WERI-Rb-1 (cell line): ENCODE measurements at regions not wholly inside any gene's neighbourhood (a gene's known extent, or its start where the extent isn't known, plus 50 kb on each side); places are given as distances from the start of the nearest gene placed in this dataset.

Experiments
- DNase-seq: peaks from one replicate; pipeline ENCODE4 v3.0.0-alpha.2; 2020
- H3K27ac ChIP-seq: fragments of 250-450 bp; sonication (Bioruptor Pico); 2 replicates; pipeline ENCODE4 v1.5.1; 2020; ENCODE audit warnings: mild to moderate bottlenecking, moderate library complexity
- H3K27me3 ChIP-seq: fragments of 250-450 bp; sonication (Bioruptor Pico); 2 replicates; pipeline ENCODE4 v1.5.1; 2021; ENCODE audit warnings: mild to moderate bottlenecking, low read depth, moderate library complexity; ENCODE audit not compliant: insufficient read depth, severe bottlenecking
- H3K36me3 ChIP-seq: fragments of 250-450 bp; sonication (Bioruptor Pico); 2 replicates; pipeline ENCODE4 v1.5.1; 2020; ENCODE audit warnings: mild to moderate bottlenecking, moderate library complexity
- H3K4me3 ChIP-seq: 2 replicates; pipeline ENCODE4 v1.5.1; 2011; ENCODE audit warnings: low read depth, mild to moderate bottlenecking, control low read depth, low read length
- H3K9me3 ChIP-seq: fragments of 250-450 bp; sonication (Bioruptor Pico); 2 replicates; pipeline ENCODE4 v1.5.1; 2021; ENCODE audit warnings: mild to moderate bottlenecking, moderate library complexity; ENCODE audit not compliant: severe bottlenecking
- CTCF ChIP-seq: IDR thresholded peaks from 2 replicates; pipeline ENCODE4 v1.5.1; 2011; ENCODE audit warnings: low read depth, mild to moderate bottlenecking, control low read depth, inconsistent platforms, low read length

DNA sequence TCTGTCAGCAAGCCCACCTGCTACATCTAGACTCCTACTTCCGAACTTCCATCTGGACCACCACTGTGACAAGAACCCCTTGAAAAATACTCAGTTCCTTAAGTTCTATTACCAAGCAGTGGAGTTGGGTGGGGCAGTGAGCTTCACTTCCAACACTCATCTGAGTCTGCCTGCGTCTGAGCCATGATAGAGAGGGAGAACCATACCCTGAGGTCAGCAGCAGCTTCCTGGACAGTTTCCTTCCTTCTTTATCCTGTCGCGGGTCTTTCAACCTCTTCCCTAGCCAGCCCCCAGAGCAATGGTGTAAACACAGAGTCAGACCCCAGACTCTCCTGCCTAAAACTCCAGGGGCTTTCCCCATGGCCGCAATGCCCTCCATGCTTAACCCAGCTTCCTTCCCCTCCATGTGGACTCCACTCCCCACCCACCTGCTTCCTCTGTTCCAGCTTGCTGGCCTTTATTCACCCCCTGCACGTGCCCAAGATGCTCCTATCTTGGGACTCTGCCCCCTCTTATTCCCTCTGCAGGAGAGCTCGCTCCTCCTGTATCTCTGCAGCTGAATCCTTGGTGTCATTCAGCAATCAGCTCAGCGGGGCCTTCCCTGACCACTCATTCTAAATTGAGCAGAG is 211.2 kb downstream of the SHQ1 start:
- no peaks in the 10 kb centered on the region for H3K9me3 ChIP-seq
- H3K27me3 ChIP-seq: no peaks in the 10 kb centered on the region
- H3K27ac ChIP-seq: no peak overlapping the region
- H3K36me3 ChIP-seq: no peaks in the 10 kb centered on the region
- H3K4me3 ChIP-seq: no peak overlapping the region
- DNase-seq: no peak
- TF ChIP-seq CTCF: no peak

DNA sequence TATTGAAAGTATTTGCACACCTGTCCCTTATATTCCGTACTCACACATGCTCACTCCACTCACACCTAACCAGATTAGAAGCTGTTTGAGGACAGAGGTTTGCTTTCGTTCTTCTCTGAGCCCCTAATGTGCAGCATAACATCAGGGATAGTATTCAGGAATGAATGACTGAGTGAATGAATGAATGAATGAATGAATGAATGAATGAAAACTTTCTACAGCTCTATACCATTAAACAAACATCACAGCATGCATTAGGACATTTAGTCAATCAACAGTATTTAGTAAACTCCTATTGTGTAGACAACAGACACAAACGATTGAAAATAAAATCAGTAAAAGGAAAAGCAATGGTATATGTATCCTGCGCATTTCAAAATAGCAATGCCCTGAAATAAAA is 212.7 kb downstream of the SHQ1 start:
- H3K4me3 ChIP-seq: no peak overlapping the region
- TF ChIP-seq CTCF: no peak
- no peaks in the 10 kb centered on the region for H3K36me3 ChIP-seq

GRCh38 chr3:72634128-72634527 is 214.1 kb downstream of the SHQ1 start:
- H3K4me3 ChIP-seq: no peak overlapping the region
- no peaks in the 10 kb centered on the region for H3K36me3 ChIP-seq
- no peaks in the 10 kb centered on the region for H3K9me3 ChIP-seq
- no peak overlapping the region for H3K27ac ChIP-seq
- no peak for TF ChIP-seq CTCF
- DNase-seq: no peak
- no peaks in the 10 kb centered on the region for H3K27me3 ChIP-seq

More for the DNA sequence above, 212.7 kb downstream of the SHQ1 start:
- Histone ChIP-seq H3K9me3 (no peaks in the 10 kb centered on the region), H3K27me3 (no peaks in the 10 kb centered on the region), H3K27ac (no peak overlapping the region)
- no peak for DNase-seq

- H3K4me3 ChIP-seq: no peak overlapping the region
- no peak for DNase-seq
- no peak overlapping the region for H3K27ac ChIP-seq
- no peaks in the 10 kb centered on the region for H3K36me3 ChIP-seq
- H3K27me3 ChIP-seq: no peaks in the 10 kb centered on the region
- TF ChIP-seq CTCF: no peak
- no peaks in the 10 kb centered on the region for H3K9me3 ChIP-seq
Observed at GRCh38 chr3:72633534-72633933, 214.7 kb downstream of the SHQ1 start.

DNA sequence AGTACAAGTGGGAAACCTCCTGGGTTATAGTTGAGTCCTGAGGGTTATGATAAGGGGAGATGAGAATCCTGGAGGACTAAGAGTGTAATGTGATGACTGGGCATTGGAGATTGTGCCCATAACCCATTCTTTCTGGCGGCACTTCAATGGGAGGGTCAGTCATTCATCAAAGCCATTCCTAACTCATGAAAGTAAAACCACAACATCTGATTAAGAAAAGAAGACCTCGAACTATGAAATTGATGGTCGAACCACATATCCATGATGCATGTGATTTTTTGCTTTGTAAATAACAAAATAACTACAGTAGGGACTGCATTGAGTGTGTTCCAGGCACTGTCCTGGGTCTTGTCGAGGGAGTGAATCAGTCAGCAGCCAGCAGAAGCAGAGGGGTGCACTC is 215.1 kb downstream of the SHQ1 start:
- no peak overlapping the region for H3K27ac ChIP-seq

More for the DNA sequence above, 215.1 kb downstream of the SHQ1 start:
- DNase-seq: no peak
- Histone ChIP-seq H3K9me3 (no peaks in the 10 kb centered on the region), H3K4me3 (no peak overlapping the region), H3K36me3 (no peaks in the 10 kb centered on the region), H3K27me3 (no peaks in the 10 kb centered on the region)
- no peak for TF ChIP-seq CTCF
